GM21825 (cell line): ENCODE measurements at regions not wholly inside any gene's neighbourhood (a gene's known extent, or its start where the extent isn't known, plus 50 kb on each side); places are given as distances from the start of the nearest gene placed in this dataset.

Experiments used
- ATAC-seq: cut with Tn5 transposase; IDR thresholded peaks from one replicate; pipeline ENCODE4 v1.9.1; 2021; ENCODE audit warnings: mild to moderate bottlenecking, moderate library complexity; ENCODE audit not compliant: unreplicated experiment

GRCh38 chr3:72248869-72249268 lies 463.9 kb upstream of the PROK2 start:
- ATAC-seq = no peak

DNA sequence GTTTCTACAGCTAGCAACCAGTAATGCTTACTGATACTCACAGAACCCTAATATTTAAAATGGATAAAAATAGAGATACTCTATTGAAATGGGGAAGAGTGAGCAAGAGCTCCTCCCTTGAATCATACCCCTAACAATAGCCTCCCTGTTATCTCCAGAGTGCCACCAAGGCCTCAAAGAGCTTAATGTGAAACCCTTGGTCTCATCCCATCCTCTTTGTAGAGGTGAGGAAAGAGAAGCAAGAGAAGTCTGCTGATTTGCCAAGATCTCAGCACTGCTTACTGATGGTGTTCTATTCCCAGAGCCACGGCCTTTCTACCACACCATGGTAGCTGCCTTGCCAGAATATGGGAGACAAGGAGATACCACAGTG lies 463.4 kb upstream of the PROK2 start:
- no peak for ATAC-seq

- no peak for ATAC-seq
These were observed 462.9 kb upstream of the PROK2 start for GRCh38 chr3:72247645-72248388.

GRCh38 chr3:72247126-72247525 lies 462.2 kb upstream of the PROK2 start:
- no peak for ATAC-seq

DNA sequence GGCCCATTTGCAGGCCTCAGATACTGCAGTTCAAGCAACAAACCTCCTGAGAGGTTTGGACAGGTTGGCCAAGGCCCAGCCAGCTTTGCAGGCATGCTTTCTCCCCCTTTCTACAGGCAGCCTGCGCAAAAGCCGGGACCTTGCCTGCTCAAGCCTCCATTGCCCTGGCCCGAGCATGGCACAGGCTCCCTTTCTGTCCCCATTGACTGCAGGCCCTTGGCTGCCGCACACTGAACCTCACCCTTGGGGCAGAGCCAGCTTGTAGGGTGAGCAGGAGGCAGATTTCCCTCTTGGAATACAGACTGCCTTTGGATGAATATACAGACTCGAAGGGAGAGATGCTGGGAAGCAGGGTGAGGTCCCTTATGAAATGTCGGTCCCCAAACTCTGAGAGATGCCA lies 461.7 kb upstream of the PROK2 start:
- no peak for ATAC-seq

GRCh38 chr3:72245183-72245811 lies 460.3 kb upstream of the PROK2 start:
- ATAC-seq = no peak

GRCh38 chr3:72244396-72244795 lies 459.4 kb upstream of the PROK2 start:
- no peak for ATAC-seq

GRCh38 chr3:72242326-72242725 lies 457.4 kb upstream of the PROK2 start:
- no peak for ATAC-seq

GRCh38 chr3:72241525-72241924 lies 456.6 kb upstream of the PROK2 start:
- no peak for ATAC-seq

GRCh38 chr3:72240531-72240930 lies 455.6 kb upstream of the PROK2 start:
- no peak for ATAC-seq

DNA sequence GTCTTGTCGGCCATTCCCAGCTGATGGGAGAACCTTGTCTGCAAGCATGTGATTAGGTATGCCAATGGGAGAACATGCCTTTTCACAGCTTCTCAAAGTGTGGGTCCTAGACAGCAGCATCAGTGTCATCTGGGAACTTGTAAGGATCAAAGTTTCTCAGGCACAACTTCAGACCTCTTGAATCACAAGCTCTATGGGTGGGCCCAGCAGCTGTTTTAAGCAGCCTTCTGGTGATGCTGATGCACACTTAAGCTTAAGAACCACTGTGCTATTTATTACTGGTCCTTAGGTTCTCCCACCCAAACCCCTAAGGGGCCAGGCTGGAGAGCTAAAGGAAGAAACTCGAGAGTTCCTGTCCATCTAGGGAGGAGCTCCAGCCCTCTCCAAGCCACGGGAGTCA lies 453.9 kb upstream of the PROK2 start:
- ATAC-seq = no peak

GRCh38 chr3:72238010-72238691 lies 453.2 kb upstream of the PROK2 start:
- ATAC-seq = no peak

DNA sequence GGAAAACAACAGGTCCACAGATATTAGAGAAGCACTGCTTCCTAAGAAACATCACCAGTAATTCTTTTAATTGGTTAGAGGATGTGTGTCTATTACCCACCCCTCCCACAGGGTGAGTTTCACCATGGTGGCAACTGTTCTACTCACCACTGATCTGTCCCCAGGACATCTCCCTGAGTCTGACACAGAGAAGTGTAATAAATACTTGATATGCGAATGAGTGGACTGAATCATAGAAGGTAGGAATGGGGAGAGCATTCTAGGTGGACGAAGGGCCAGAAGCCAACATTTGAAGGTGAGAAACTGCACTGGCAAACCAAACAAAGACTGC lies 452.7 kb upstream of the PROK2 start:
- no peak for ATAC-seq

DNA sequence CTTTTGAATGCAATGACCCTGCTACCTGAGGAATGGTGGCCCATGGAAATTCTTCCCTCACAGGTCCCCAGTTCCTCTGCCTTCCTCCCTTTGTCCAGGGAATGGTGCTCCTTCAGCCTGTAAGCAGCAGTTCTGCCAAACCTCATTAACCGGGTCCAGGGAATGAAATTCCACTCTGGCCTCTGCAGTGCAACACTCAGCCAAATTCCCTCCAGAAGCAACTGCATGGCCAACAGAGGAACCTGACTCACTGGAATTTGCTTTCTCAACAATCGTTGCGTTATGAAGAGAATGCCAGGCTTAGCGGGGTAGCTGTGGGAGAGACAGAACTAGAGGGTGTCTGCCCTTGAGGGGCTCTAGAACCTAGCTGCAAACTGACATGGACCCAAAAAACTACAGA lies 449.4 kb upstream of the PROK2 start:
- ATAC-seq = no peak

- ATAC-seq = no peak
These were observed 448.6 kb upstream of the PROK2 start for GRCh38 chr3:72233571-72233970.

GRCh38 chr3:72232777-72233176 lies 447.8 kb upstream of the PROK2 start:
- no peak for ATAC-seq

- no peak for ATAC-seq
These were observed 447.4 kb upstream of the PROK2 start for GRCh38 chr3:72232331-72232730.

DNA sequence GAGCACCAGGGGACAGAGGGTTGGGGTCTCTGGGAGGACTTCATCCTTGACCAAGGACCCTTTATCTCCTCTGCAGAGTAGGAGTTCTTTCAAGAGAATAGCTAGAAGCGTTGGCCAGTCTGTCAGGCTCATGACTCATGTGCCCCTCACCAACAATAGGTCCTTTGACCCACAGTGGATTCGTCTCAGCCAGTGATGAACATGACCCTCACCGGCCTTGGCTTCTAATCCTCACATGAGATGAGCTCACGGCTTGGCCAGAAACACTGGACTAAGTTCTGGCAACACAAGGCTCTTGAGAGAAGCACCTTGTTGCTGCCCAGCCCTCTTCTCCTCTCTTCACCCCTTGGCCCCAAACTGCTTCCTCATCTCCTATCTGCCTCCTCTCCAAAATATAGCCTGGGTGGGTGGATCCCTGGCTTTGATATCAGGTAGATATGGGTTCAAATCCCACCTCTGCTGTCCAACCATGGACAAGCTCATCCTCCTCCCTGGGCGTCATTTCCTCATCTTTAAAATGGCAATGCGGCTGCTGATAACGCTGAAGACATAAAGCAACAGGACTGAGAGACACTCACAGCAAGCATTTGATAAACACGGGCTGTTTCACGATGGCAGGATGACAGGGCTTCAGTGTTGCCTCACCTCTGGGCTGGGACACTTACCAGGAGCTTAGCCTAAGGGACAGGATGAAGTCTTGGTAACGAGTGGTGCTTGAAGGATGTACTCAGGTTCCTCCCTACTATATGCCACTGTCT lies 446.7 kb upstream of the PROK2 start:
- ATAC-seq = no peak

DNA sequence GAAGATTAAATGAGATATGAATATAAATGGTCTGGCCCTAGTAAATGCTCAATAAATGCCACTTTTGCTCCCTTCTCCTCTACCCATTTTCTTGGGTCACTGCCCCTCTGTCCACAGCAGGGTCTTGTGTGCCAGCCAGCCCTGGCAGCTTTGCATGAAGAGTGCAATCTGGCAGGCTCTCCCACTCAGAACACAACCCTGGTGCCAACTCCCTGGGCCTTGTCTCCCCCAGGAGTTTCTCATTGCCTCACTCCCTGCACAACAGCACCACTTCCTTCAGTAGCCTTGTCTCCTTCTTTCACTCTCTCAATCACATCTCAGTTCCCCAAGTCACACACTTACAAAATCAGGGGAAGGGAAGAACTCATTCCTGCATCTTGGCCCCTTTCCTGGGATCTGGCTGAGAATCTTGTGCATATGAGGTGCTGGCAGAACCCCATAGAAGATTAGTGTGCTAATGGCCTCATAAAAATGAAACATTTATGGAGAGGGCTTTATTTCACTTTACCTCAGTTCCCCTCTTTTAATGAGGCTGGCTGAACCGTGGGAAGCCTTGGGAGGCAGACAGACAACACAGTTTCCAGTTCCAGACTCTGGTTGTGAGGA lies 445.9 kb upstream of the PROK2 start:
- ATAC-seq = no peak

DNA sequence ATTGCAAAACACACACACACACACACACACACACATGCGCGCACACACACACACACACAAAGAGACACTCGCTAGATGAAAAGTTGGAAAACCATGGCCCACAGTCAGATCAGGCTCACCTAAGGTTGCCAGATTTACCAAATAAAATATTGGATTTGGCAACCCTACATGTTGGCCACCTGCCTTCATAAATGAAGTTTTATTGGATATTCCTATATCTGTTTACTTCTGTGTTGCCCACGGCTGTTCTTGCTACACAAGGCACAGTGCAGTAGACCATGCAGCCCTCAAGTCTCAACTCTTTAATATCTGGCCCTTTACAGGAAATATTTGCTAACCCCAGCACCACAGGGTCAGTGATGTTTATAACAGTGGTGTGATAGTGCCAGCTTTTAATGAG lies 445.0 kb upstream of the PROK2 start:
- ATAC-seq = no peak

DNA sequence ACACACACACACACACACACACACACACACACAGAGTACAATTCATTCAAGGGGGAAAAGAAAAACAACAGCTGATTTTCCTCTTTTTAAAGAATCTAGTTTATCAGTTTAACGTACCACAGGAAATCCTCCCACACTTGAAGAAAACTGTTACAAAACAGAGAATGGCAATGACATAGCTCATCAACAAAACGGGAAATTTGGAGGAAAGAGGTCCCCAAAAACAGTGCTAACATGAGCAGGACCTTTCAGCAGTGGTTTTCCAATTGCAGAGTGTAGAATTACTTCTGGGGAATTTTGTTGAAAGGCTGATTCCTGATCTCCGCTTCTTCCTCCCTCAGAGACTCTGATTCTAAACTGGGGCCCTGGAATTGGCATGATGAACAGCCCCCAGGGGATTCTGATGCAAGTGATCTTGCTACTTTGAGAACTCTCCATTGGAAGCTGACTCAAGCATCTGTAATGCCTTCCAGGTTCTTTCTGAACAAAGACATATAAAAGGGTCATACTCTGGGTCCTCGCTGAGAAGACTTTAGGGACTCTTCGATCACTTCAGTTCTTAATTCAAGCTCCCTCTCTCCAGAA lies 442.6 kb upstream of the PROK2 start:
- no peak for ATAC-seq
